ENCODE measurements at regions not wholly inside any gene's neighbourhood (a gene's known extent, or its start where the extent isn't known, plus 50 kb on each side); places are given as distances from the start of the nearest gene placed in this dataset.

DNA sequence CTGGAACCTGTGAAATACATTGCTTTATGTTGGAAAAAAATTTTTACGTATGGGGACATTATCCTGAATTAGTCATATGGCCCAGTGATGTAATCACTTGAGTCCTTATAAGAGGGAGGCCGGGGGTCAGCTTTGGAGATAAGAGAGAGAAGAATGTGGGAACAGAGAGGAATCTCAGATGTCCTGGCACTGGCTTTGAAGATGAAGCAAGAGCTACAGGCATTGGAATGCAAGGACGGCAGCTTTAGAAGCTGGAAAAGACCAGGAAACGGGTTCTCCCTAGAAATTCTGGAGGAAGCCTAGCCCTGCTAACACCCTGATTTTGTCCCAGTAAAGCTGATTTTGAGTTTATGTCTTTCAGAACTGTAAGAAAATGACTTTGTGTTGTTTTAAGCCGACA lies 1129.9 kb upstream of the GYPC start:
- no peak for TF ChIP-seq EZH2 (IDR thresholded peaks at IDR 0.05; ENCODE audit: low read depth)
- TF ChIP-seq, protein P1, sequence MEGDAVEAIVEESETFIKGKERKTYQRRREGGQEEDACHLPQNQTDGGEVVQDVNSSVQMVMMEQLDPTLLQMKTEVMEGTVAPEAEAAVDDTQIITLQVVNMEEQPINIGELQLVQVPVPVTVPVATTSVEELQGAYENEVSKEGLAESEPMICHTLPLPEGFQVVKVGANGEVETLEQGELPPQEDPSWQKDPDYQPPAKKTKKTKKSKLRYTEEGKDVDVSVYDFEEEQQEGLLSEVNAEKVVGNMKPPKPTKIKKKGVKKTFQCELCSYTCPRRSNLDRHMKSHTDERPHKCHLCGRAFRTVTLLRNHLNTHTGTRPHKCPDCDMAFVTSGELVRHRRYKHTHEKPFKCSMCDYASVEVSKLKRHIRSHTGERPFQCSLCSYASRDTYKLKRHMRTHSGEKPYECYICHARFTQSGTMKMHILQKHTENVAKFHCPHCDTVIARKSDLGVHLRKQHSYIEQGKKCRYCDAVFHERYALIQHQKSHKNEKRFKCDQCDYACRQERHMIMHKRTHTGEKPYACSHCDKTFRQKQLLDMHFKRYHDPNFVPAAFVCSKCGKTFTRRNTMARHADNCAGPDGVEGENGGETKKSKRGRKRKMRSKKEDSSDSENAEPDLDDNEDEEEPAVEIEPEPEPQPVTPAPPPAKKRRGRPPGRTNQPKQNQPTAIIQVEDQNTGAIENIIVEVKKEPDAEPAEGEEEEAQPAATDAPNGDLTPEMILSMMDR (conservative IDR thresholded peaks at IDR 0.05), result no peak

Measured in PC-9 (cell line).